Panc1 (cell line): ENCODE measurements at regions not wholly inside any gene's neighbourhood (a gene's known extent, or its start where the extent isn't known, plus 50 kb on each side); places are given as distances from the start of the nearest gene placed in this dataset.

Experiments
- POLR2AphosphoS5 ChIP-seq: IDR thresholded peaks from 2 replicates; pipeline ENCODE4 v1.6.1; 2012; ENCODE audit warnings: mild to moderate bottlenecking, low read depth, low read length, moderate library complexity
- TF ChIP-seq, protein P1 (sequence below): fragments of 450-650 bp; IDR thresholded peaks from 2 replicates; pipeline ENCODE4 v1.5.1; 2017; ENCODE audit warnings: mild to moderate bottlenecking

DNA sequence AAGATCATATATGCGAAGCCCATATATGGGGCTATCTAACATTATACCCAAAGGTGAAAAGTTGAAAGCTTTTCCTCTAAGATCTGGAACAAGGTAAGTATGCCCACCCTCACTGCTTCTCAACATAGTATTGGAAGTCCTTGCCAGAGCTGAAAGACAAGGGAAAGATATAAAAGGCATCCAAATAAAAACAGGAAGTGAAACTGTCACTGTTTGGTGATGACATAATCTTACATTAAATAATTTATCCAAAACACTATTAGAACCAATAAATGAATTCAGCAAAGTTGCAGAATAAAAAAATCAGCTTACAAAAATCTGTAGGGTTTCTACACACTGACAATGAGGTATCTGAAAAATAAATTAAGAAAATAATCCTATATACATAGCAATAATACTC is 205.8 kb downstream of the INSIG2 start:
- TF ChIP-seq, protein P1, sequence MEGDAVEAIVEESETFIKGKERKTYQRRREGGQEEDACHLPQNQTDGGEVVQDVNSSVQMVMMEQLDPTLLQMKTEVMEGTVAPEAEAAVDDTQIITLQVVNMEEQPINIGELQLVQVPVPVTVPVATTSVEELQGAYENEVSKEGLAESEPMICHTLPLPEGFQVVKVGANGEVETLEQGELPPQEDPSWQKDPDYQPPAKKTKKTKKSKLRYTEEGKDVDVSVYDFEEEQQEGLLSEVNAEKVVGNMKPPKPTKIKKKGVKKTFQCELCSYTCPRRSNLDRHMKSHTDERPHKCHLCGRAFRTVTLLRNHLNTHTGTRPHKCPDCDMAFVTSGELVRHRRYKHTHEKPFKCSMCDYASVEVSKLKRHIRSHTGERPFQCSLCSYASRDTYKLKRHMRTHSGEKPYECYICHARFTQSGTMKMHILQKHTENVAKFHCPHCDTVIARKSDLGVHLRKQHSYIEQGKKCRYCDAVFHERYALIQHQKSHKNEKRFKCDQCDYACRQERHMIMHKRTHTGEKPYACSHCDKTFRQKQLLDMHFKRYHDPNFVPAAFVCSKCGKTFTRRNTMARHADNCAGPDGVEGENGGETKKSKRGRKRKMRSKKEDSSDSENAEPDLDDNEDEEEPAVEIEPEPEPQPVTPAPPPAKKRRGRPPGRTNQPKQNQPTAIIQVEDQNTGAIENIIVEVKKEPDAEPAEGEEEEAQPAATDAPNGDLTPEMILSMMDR = no peak
- no peak for TF ChIP-seq POLR2AphosphoS5
